Lower leg skin (tissue), 4 donors: ENCODE measurements at regions not wholly inside any gene's neighbourhood (a gene's known extent, or its start where the extent isn't known, plus 50 kb on each side); places are given as distances from the start of the nearest gene placed in this dataset.

Experiments used
- DNase-seq, 2 donors: peaks; one replicate each; pipeline ENCODE4 v3.0.0-alpha.2; 2019; ENCODE audit warnings: low spot score in 2 of 2
- H3K4me3 ChIP-seq: fragments of 200-600 bp; sonication (generic); 2 replicates; pipeline ENCODE4 v1.5.1; 2017; ENCODE audit warnings: mild to moderate bottlenecking, low read depth; ENCODE audit not compliant: poor library complexity, severe bottlenecking
- POLR2A ChIP-seq, 2 donors: fragments of 450-650 bp; IDR thresholded peaks; one replicate each; pipeline ENCODE4 v1.6.1; 2016 to 2017; ENCODE audit warnings: antibody characterized with exemption in 2 of 2, mild to moderate bottlenecking in 1 of 2, moderate library complexity in 1 of 2
- WGBS, 2 donors: methylation state at CpG; one replicate each; pipeline ENCODE4 v1.1.5; 2018; 5-methylcytosine and 5-hydroxymethylcytosine counted together
- intact Hi-C: fragments of 100-400 bp; cut with DNase I; formaldehyde crosslinking; loops from one replicate; pipeline ENCODE4 v1.15.0; 2023; ENCODE audit warnings: low total_unique reads
- TF ChIP-seq, protein P1 (sequence below), 3 donors: fragments of 450-650 bp; IDR thresholded peaks; one replicate each; pipeline ENCODE4 v1.5.1; 2016; ENCODE audit warnings: antibody characterized with exemption in 3 of 3, mild to moderate bottlenecking in 3 of 3, moderate library complexity in 2 of 3

DNA sequence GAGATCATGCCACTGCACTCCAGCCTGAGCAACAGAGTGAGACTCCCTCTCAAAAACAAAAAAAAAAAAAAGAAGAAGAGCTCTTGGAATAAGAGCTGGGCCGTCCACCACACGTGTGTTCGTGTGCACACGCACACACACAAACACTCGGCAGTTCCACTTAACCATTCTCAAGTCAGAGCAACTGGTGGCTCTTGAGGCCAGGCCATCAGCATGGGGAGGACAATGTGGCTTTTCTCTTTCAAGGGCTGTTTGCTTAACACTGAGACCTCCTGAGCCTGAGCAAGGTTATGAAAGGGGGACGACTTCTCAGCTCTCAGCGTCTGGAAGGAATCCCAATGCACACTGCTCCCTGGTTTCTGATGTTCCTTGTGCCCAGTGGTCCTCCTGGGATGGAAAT lies 444.9 kb downstream of the SOX9 start:
- intact Hi-C loops: loop anchor here (10.0 kb wide), 2 partner anchors 159 to 589 kb away; no protein-coding TSS in a partner anchor
- WGBS, 2 donors: 88 to 92% methylated on average over 7 of the region's 7 CpGs

DNA sequence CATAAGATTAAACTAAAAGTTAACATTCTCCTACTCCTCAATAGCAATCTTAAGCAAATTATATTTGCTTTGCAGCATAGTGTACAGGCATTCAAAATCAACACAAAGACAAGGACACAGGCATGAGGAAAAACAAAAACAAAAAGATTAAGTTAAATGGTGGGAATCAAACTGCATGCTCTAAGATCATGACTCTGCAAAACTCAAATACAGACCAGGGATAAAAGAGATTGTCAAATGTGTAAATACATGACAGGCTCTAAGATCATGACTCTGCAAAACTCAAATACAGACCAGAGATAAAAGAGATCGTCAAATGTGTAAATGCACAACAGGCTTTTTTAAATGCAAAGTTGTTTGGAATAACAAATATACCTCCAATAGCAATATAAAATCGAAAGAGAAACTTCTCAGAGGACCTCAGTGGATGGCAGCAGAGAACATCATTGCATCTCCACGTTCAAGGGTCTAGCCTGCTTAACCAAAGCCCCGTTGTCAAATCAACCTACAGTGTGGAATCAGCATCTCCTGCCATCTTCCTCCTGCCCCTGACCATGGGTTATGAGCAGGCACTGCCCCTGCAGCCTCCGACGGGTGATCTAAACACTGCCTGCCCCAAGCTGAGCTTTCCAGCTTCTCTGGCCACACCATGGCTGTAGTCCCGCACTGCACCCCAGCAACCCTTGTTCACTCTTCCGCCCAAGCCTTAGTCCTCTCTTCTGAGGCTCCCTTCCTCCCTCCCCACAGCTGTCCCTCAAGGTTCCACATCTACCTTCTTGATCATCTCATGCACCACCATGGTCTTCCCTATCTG lies 446.1 kb downstream of the SOX9 start:
- WGBS, 2 donors: 71% methylated on average over 8 of the region's 8 CpGs
- H3K4me3 ChIP-seq: no peak overlapping the region
- intact Hi-C loops: loop anchor here (10.0 kb wide), 2 partner anchors 158 to 588 kb away; no protein-coding TSS in a partner anchor
- DNase-seq: no peak
- TF ChIP-seq, protein P1, sequence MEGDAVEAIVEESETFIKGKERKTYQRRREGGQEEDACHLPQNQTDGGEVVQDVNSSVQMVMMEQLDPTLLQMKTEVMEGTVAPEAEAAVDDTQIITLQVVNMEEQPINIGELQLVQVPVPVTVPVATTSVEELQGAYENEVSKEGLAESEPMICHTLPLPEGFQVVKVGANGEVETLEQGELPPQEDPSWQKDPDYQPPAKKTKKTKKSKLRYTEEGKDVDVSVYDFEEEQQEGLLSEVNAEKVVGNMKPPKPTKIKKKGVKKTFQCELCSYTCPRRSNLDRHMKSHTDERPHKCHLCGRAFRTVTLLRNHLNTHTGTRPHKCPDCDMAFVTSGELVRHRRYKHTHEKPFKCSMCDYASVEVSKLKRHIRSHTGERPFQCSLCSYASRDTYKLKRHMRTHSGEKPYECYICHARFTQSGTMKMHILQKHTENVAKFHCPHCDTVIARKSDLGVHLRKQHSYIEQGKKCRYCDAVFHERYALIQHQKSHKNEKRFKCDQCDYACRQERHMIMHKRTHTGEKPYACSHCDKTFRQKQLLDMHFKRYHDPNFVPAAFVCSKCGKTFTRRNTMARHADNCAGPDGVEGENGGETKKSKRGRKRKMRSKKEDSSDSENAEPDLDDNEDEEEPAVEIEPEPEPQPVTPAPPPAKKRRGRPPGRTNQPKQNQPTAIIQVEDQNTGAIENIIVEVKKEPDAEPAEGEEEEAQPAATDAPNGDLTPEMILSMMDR (IDR thresholded peaks at IDR 0.05): no peak
- TF ChIP-seq POLR2A (IDR thresholded peaks at IDR 0.05): no peak

More for the DNA sequence above, 444.9 kb downstream of the SOX9 start:
- no peak overlapping the region for H3K4me3 ChIP-seq
- TF ChIP-seq POLR2A (IDR thresholded peaks at IDR 0.05): no peak
- TF ChIP-seq, protein P1 (IDR thresholded peaks at IDR 0.05): no peak
- no peak for DNase-seq

DNA sequence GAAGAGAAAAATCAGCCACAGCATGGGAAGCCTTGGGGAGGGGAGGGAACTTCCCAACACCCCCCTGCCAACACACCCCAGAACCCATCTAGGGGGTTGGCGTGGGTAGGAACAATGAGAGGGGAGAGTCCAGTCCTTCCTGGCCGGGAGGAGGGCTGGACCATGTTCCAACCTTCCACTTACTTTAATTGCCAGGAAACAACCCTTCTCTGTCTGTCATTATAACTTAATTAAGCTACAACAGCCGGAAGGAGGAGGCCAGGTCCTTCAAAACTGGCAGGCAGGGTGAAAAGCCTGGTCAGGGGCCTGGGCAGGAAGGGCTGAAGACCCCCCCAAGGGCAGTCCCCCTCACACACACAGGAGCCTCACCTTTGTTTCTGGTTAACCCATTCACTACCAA lies 447.0 kb downstream of the SOX9 start:
- H3K4me3 ChIP-seq: no peak overlapping the region
- WGBS, 2 donors: 41 to 56% methylated on average over 3 of the region's 3 CpGs
- intact Hi-C loops: loop anchor here (10.0 kb wide), 2 partner anchors 157 to 587 kb away; no protein-coding TSS in a partner anchor
- TF ChIP-seq, protein P1 (IDR thresholded peaks at IDR 0.05): no peak
- no peak for TF ChIP-seq POLR2A (IDR thresholded peaks at IDR 0.05)
- DNase-seq: no peak

- intact Hi-C loops: loop anchor here (10.0 kb wide), 2 partner anchors 155 to 585 kb away; no protein-coding TSS in a partner anchor
- no peak overlapping the region for H3K4me3 ChIP-seq
- TF ChIP-seq, protein P1 (IDR thresholded peaks at IDR 0.05): no peak
- TF ChIP-seq POLR2A (IDR thresholded peaks at IDR 0.05): no peak
- WGBS, 2 donors: 69 to 70% methylated on average over 19 of the region's 19 CpGs
- no peak for DNase-seq
Observed at GRCh38 chr17:72569148-72569946, 448.5 kb downstream of the SOX9 start.

DNA sequence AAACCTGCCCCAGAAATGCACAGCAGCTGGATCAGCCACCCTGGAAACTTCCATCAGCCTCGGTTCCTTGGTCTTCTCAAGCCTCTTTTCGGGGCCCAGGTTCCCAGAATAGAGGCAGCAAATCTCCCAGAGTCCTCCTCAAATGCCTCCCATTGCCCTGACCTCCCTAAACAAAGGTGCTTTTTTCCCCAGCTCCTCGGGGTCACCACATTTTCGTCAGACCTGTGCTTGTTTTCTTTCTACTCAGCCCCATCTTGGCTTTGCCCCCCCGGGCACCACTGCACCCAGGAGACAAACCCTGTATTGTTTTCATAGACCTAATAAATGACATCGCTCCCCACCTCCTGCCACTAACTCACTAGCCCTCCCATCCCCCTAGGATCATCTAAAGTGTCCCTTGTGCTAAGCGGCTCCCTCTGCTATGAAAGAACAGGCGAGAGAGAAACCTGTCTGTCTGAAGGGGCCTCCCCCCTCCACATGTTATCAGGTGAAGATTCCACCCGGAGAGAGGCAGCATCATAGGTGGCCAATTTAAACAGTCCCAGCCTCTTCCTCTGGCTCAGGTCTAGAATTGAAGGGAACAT lies 451.1 kb downstream of the SOX9 start:
- TF ChIP-seq, protein P1 (IDR thresholded peaks at IDR 0.05): no peak
- TF ChIP-seq POLR2A (IDR thresholded peaks at IDR 0.05): no peak
- 72 to 79% methylated on average over 9 of the region's 9 CpGs for WGBS, 2 donors
- H3K4me3 ChIP-seq: no peak overlapping the region
- DNase-seq: no peak
- intact Hi-C loops: no loop called here
